Neural cell (in vitro differentiated cells): ENCODE measurements at regions not wholly inside any gene's neighbourhood (a gene's known extent, or its start where the extent isn't known, plus 50 kb on each side); places are given as distances from the start of the nearest gene placed in this dataset.

Source experiments
- RAD21 ChIP-seq: fragments of 450-650 bp; conservative IDR thresholded peaks from 2 replicates; pipeline ENCODE4 v1.6.1; 2014; ENCODE audit warnings: antibody characterized with exemption, mild to moderate bottlenecking, moderate library complexity
- TF ChIP-seq, protein P1 (sequence below): fragments of 450-650 bp; IDR thresholded peaks from 2 replicates; pipeline ENCODE4 v1.5.1; 2014; ENCODE audit warnings: antibody characterized with exemption, mild to moderate bottlenecking, moderate library complexity; ENCODE audit not compliant: poor library complexity, severe bottlenecking

GRCh38 chr5:75862872-75863271 lies 145.6 kb upstream of the POC5 start:
- TF ChIP-seq, protein P1, sequence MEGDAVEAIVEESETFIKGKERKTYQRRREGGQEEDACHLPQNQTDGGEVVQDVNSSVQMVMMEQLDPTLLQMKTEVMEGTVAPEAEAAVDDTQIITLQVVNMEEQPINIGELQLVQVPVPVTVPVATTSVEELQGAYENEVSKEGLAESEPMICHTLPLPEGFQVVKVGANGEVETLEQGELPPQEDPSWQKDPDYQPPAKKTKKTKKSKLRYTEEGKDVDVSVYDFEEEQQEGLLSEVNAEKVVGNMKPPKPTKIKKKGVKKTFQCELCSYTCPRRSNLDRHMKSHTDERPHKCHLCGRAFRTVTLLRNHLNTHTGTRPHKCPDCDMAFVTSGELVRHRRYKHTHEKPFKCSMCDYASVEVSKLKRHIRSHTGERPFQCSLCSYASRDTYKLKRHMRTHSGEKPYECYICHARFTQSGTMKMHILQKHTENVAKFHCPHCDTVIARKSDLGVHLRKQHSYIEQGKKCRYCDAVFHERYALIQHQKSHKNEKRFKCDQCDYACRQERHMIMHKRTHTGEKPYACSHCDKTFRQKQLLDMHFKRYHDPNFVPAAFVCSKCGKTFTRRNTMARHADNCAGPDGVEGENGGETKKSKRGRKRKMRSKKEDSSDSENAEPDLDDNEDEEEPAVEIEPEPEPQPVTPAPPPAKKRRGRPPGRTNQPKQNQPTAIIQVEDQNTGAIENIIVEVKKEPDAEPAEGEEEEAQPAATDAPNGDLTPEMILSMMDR = no peak
- TF ChIP-seq RAD21 = no peak
